ENCODE measurements at regions not wholly inside any gene's neighbourhood (a gene's known extent, or its start where the extent isn't known, plus 50 kb on each side); places are given as distances from the start of the nearest gene placed in this dataset.
"Not testable (repeated sequence)": the region's sequence is repeated elsewhere in the genome, so short reads cannot be mapped to it uniquely, and the experiment has no call there.

DNA sequence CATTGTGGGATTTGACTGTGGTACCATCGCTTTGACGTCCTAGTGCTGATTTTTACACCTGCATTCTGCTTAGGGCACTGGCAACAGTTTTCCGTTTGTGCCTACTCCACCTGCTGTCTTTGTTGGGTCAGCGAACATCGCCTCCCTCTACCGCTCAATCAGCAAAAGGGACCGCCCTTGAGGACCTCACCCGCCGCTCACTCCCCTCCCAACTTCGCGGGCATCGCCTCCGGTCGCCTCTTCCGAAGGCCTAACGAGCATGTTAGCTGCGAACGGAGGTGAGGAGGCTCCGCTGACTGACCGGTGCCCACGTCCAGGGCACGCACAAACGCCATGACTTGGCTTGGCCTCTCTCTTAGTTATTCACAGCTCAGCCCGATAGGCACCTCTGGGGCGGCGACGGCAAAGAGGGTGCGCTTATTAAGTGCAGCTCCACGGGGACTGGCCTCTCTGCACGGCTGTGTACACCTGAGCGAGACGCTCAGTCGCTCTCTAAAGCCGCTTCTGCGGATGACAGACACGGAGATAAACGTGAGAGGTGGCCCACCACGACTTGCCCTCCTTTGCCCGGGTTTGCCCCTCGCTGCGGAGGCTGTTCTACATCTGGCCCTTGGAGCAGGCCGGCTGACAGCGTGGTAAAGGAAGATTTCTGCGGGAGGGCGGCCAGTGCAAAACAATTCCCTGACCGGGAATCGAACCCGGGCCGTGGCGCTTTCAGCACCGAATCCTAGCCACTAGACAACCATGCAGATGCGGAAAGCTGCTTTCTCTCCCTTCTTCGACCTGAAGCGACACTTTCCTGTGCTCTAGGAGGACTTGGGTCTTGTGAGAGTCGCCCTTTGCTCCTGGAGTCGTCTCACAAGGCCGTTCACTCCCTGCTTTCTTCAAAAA lies 179.5 kb downstream of the FAM72C start:
- H2BK120ac ChIP-seq (ENCODE audit: insufficient read depth, low read length, poor library complexity); H3K27me3 ChIP-seq (ENCODE audit: insufficient read depth, low read length); H3K27ac ChIP-seq (ENCODE audit: low read depth, low read length); DNase-seq; H3K23ac ChIP-seq (ENCODE audit: low read length); H2BK5ac ChIP-seq (ENCODE audit: low read depth, low read length, poor library complexity); H3K9me3 ChIP-seq (ENCODE audit: insufficient read depth, low read depth, low read length); H3K4me1 ChIP-seq (ENCODE audit: control insufficient read depth in 1 of 2, insufficient read depth in 2 of 2, low read length in 2 of 2); H2BK12ac ChIP-seq (ENCODE audit: low read length); H3K9ac ChIP-seq (ENCODE audit: low read length); H4K12ac ChIP-seq (ENCODE audit: low read depth, low read length); H3K79me1 ChIP-seq (ENCODE audit: low read length); H2AFZ ChIP-seq (ENCODE audit: insufficient read depth, low read length, poor library complexity); H4K91ac ChIP-seq (ENCODE audit: low read depth, low read length); H2AK5ac ChIP-seq (ENCODE audit: low read length); H3K36me3 ChIP-seq (ENCODE audit: control insufficient read depth in 1 of 2, insufficient read depth in 2 of 2, low read length in 2 of 2); H3K79me2 ChIP-seq (ENCODE audit: control insufficient read depth, insufficient read depth, low read length, poor library complexity); H3K14ac ChIP-seq (ENCODE audit: low read length); H3K4me3 ChIP-seq (ENCODE audit: low read depth, low read length); H3K4me2 ChIP-seq (ENCODE audit: low read length); H4K8ac ChIP-seq (ENCODE audit: low read depth, low read length); H3K18ac ChIP-seq (ENCODE audit: low read length); H3K4ac ChIP-seq (ENCODE audit: low read depth, low read length): not testable (repeated sequence)
- WGBS (ENCODE audit: extremely low coverage, insufficient coverage, insufficient read length): no CpG with 5 or more reads among the region's 57 CpGs

GRCh38 chr1:143786381-143786780 lies 185.4 kb downstream of the FAM72C start:
- H3K9me3 ChIP-seq (ENCODE audit: insufficient read depth, low read depth, low read length); H3K23ac ChIP-seq (ENCODE audit: low read length); H4K12ac ChIP-seq (ENCODE audit: low read depth, low read length); H2BK5ac ChIP-seq (ENCODE audit: low read depth, low read length, poor library complexity); H2BK120ac ChIP-seq (ENCODE audit: insufficient read depth, low read length, poor library complexity); H3K9ac ChIP-seq (ENCODE audit: low read length); H3K36me3 ChIP-seq (ENCODE audit: control insufficient read depth in 1 of 2, insufficient read depth in 2 of 2, low read length in 2 of 2); H3K4me1 ChIP-seq (ENCODE audit: control insufficient read depth in 1 of 2, insufficient read depth in 2 of 2, low read length in 2 of 2); H3K4ac ChIP-seq (ENCODE audit: low read depth, low read length); H3K27me3 ChIP-seq (ENCODE audit: insufficient read depth, low read length); H3K4me3 ChIP-seq (ENCODE audit: low read depth, low read length); H4K8ac ChIP-seq (ENCODE audit: low read depth, low read length); H3K79me2 ChIP-seq (ENCODE audit: control insufficient read depth, insufficient read depth, low read length, poor library complexity); H2AFZ ChIP-seq (ENCODE audit: insufficient read depth, low read length, poor library complexity); H2BK12ac ChIP-seq (ENCODE audit: low read length); H4K91ac ChIP-seq (ENCODE audit: low read depth, low read length); H3K14ac ChIP-seq (ENCODE audit: low read length); H3K79me1 ChIP-seq (ENCODE audit: low read length); H3K4me2 ChIP-seq (ENCODE audit: low read length); H2AK5ac ChIP-seq (ENCODE audit: low read length); H3K27ac ChIP-seq (ENCODE audit: low read depth, low read length); DNase-seq; H3K18ac ChIP-seq (ENCODE audit: low read length): not testable (repeated sequence)
- no CpG with 5 or more reads among the region's 3 CpGs for WGBS (ENCODE audit: extremely low coverage, insufficient coverage, insufficient read length)

GRCh38 chr1:143785883-143786282 lies 185.9 kb downstream of the FAM72C start:
- WGBS (ENCODE audit: extremely low coverage, insufficient coverage, insufficient read length): no CpG with 5 or more reads among the region's 7 CpGs
- H3K14ac ChIP-seq (ENCODE audit: low read length); H3K4ac ChIP-seq (ENCODE audit: low read depth, low read length); H3K36me3 ChIP-seq (ENCODE audit: control insufficient read depth in 1 of 2, insufficient read depth in 2 of 2, low read length in 2 of 2); H2BK12ac ChIP-seq (ENCODE audit: low read length); H2AFZ ChIP-seq (ENCODE audit: insufficient read depth, low read length, poor library complexity); H3K4me3 ChIP-seq (ENCODE audit: low read depth, low read length); H3K79me2 ChIP-seq (ENCODE audit: control insufficient read depth, insufficient read depth, low read length, poor library complexity); H2BK5ac ChIP-seq (ENCODE audit: low read depth, low read length, poor library complexity); H3K4me2 ChIP-seq (ENCODE audit: low read length); H3K9ac ChIP-seq (ENCODE audit: low read length); H4K8ac ChIP-seq (ENCODE audit: low read depth, low read length); H2BK120ac ChIP-seq (ENCODE audit: insufficient read depth, low read length, poor library complexity); H4K12ac ChIP-seq (ENCODE audit: low read depth, low read length); H3K27ac ChIP-seq (ENCODE audit: low read depth, low read length); DNase-seq; H3K4me1 ChIP-seq (ENCODE audit: control insufficient read depth in 1 of 2, insufficient read depth in 2 of 2, low read length in 2 of 2); H3K9me3 ChIP-seq (ENCODE audit: insufficient read depth, low read depth, low read length); H3K18ac ChIP-seq (ENCODE audit: low read length); H2AK5ac ChIP-seq (ENCODE audit: low read length); H3K27me3 ChIP-seq (ENCODE audit: insufficient read depth, low read length); H3K79me1 ChIP-seq (ENCODE audit: low read length); H3K23ac ChIP-seq (ENCODE audit: low read length); H4K91ac ChIP-seq (ENCODE audit: low read depth, low read length): not testable (repeated sequence)

DNA sequence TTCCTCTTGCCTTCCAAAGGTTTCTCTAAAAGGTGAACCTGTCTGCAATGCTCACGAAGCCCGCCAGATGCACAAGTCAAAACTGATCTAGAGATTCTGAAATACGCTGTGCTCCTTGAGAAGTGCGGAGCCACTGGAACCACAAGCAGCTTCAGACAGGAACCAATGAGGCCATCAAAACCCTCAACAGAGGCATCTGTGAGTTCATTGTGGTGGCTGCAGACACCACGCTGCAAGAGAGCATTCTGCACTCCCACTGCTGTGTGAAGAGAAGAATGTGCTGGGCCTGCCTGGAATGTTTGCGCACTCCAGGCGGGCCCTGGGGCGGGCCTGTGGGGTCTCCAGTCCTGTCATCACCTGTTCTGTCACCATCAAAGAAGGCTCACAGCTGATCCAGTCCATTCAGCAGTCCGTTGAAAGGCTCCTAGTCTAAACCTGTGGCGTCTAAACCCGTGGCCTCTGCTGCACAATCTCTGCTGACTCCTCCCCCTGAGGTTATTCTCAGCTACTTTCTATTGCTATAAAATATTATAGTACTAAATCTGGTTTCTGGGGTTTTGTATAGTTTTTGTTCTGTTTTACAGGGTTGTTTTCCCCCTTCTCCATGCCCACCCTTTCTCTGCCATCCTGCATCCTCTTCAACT lies 187.4 kb downstream of the FAM72C start:
- not testable (repeated sequence) for H4K12ac ChIP-seq (ENCODE audit: low read depth, low read length); H2BK12ac ChIP-seq (ENCODE audit: low read length); H3K23ac ChIP-seq (ENCODE audit: low read length); H3K79me2 ChIP-seq (ENCODE audit: control insufficient read depth, insufficient read depth, low read length, poor library complexity); H3K4me1 ChIP-seq (ENCODE audit: control insufficient read depth in 1 of 2, insufficient read depth in 2 of 2, low read length in 2 of 2); H4K91ac ChIP-seq (ENCODE audit: low read depth, low read length); H3K9me3 ChIP-seq (ENCODE audit: insufficient read depth, low read depth, low read length); H3K27me3 ChIP-seq (ENCODE audit: insufficient read depth, low read length); H3K79me1 ChIP-seq (ENCODE audit: low read length); H4K8ac ChIP-seq (ENCODE audit: low read depth, low read length); H3K36me3 ChIP-seq (ENCODE audit: control insufficient read depth in 1 of 2, insufficient read depth in 2 of 2, low read length in 2 of 2); H3K4ac ChIP-seq (ENCODE audit: low read depth, low read length); H3K9ac ChIP-seq (ENCODE audit: low read length); H2AK5ac ChIP-seq (ENCODE audit: low read length); H3K14ac ChIP-seq (ENCODE audit: low read length); H2BK5ac ChIP-seq (ENCODE audit: low read depth, low read length, poor library complexity); H3K4me3 ChIP-seq (ENCODE audit: low read depth, low read length); H2BK120ac ChIP-seq (ENCODE audit: insufficient read depth, low read length, poor library complexity); H3K18ac ChIP-seq (ENCODE audit: low read length); DNase-seq; H2AFZ ChIP-seq (ENCODE audit: insufficient read depth, low read length, poor library complexity); H3K4me2 ChIP-seq (ENCODE audit: low read length); H3K27ac ChIP-seq (ENCODE audit: low read depth, low read length)
- WGBS (ENCODE audit: extremely low coverage, insufficient coverage, insufficient read length): no CpG with 5 or more reads among the region's 11 CpGs

All from trophoblast cell (in vitro differentiated cells and primary cell).